ENCODE measurements at regions not wholly inside any gene's neighbourhood (a gene's known extent, or its start where the extent isn't known, plus 50 kb on each side); places are given as distances from the start of the nearest gene placed in this dataset.
A peak's percentile ranks its signal among the peaks of the same experiment; 100 is the strongest.
"Not testable (repeated sequence)": the region's sequence is repeated elsewhere in the genome, so short reads cannot be mapped to it uniquely, and the experiment has no call there.

DNA sequence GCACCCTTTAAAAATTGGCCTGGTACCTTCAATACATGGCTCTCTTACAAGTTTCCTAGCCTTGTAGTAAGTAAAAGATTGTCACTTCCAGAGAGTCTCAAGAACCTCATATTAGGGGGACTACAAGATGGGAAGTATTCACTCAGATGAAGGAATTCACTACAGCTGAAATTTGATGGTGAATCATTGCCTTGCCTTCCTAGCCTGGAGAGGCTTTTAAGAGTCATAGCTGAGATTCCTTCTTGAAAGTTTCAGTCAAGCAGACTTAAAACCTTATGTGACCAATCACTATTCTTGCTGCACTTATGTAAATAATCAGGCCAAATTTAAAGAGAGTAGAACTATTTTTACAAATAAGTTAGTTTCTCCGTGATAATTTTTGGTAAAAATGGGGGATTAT is 451.6 kb downstream of the TRHDE start:
- no peak for DNase-seq

- no peak for DNase-seq
These were observed 457.4 kb downstream of the TRHDE start for GRCh38 chr12:72729451-72730010.

DNA sequence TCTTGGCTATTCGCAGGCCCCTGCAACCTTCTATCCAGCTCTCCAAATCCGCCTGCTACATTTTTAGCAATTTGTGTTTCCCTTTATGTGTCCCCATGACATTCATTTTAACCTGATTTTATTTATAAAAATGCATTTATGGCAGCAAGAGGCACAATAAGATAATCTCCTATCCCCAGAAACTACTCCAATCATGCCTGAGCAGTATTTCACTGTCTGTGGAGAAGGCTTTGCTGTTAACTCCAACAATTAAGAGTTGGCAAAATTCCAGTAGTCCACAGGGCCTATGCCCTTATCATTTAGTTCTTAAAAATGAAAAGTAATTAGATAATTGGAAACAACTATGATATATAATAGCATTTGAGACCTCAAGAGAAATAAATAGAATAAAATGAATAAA is 462.4 kb downstream of the TRHDE start:
- no peak for DNase-seq

- no peak for DNase-seq
These were observed 466.6 kb downstream of the TRHDE start for GRCh38 chr12:72738811-72739210.

DNA sequence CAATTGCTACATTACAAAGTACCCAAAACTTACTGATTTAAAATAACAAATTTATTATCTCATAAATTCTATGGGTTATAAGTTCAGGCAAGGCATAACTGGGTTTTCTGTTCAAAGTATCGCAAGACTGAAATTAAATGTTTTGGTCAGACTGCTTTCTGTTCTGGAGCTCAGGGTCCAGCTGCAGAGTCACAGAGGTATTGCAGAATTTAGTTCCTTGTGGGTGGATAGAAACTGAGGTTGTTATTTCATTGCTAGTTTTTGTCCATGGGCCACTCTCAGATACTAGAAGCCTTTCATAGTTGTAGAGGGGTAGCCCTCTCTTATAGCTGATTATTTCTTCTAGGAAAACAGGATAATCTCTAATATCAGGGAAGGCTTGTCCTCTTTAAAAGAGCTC is 467.9 kb downstream of the TRHDE start:
- DNase-seq = no peak

DNA sequence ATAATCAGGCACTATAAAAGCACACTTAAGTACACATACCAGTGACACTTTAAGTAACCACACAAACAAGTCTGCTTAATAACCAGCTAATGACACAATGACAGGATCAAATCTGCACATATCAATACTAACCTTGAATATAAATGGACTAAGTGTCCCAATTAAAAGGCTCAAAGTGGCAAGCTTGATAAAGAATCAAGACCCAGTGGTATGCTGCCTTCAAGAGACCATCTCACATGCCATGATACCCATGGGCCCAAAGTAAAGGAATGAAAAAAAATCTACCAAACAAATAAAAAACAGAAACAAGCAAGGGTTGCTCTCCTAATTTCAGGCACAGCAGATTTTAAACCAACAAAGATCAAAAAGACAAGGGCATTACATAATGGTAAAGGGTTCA is 470.4 kb downstream of the TRHDE start:
- no peak for DNase-seq

DNA sequence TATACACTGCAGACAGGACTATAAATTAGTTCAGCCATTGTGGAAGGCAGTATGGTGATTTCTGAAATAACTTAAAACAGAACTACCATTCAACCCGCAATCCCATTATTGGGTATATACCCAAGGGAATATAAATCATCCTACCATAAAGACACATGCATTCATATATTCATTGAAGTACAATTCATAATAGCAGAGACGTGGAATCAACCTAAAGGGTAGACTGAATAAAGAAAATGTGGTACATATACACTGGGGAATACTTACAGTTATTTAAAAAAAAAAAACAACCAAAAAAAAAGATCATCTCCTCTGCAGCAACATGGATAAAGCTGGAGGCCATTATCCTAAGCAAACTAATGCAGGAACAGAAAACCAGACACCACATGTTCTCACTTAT is 473.9 kb downstream of the TRHDE start:
- DNase-seq = no peak

GRCh38 chr12:72747111-72747849 is 475.1 kb downstream of the TRHDE start:
- DNase-seq = peak; percentile 92

- no peak for DNase-seq
These were observed 476.8 kb downstream of the TRHDE start for GRCh38 chr12:72748971-72749370.

DNA sequence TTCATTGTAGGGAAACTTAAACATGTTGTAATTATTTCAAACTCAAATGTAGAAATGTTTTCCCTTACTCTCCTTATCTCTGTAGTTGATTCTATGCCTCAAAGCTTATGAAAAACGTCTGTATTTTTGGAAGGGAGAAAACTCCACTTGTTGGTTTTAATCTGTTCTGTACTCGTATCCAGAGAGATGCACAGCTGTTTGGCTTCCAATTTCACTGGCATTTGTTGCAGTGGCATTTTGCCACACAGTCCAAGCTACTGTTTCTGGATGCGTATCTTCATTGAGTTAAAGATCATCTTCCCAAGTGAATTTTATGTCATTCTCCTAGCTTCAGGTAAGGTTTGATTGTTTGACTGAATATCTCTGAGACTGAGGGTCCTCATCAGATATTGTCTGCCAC is 481.4 kb downstream of the TRHDE start:
- DNase-seq = no peak

DNA sequence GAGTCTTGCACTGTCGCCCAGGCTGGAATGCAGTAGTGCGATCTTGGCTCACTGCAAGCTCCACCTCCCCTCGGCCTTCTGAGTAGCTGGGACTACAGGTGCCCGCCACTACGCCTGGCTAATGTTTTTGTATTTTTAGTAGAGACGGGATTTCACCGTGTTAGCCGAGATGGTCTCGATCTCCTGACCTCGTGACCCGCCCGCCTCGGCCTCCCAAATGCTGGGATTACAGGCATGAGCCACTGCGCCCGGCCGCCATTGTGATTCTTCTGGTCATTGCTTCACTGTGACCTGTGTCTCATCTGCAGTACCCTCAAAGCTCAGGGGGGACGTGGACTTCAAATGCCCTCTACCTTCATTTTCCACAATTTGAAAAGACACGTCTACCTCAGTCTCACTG is 481.9 kb downstream of the TRHDE start:
- DNase-seq = not testable (repeated sequence)

DNA sequence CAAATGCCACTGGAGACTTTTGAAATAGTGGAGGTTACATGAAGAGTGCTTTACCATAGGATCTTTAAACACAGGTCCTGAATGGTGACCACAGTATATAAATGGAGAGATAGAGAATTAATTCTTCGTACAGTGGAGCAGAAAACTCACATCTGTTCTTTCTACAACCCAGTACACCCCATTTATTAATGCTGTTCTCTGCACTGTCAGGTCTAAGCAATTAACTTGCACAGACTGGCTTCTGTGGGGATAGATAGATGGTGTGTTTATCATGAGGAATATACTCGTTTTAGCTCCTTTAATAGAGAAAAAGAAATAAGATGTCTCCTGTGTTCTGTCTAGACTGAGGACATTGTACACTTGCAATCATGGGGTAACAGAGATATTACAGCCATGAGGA is 494.3 kb downstream of the TRHDE start:
- DNase-seq = no peak

- no peak for DNase-seq
These were observed 501.9 kb downstream of the TRHDE start for GRCh38 chr12:72774023-72774422.

DNA sequence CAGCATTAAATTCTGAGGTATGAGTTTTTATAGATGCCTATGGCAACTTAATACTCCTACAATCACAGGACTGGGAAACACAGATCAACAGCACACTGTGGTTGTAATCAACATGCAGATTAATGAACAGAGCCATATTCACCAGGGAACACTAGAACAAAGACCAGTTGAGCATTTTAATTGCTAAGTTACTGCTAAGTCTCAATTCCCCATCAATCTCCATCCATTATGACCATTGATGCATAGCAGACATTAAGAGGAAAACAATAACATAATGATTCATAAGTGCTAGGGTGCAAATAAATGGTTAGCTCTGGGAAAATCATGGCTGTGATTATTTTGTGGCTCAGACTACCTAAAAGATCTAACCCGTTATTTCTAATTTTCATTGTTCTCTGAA is 505.6 kb downstream of the TRHDE start:
- no peak for DNase-seq

DNA sequence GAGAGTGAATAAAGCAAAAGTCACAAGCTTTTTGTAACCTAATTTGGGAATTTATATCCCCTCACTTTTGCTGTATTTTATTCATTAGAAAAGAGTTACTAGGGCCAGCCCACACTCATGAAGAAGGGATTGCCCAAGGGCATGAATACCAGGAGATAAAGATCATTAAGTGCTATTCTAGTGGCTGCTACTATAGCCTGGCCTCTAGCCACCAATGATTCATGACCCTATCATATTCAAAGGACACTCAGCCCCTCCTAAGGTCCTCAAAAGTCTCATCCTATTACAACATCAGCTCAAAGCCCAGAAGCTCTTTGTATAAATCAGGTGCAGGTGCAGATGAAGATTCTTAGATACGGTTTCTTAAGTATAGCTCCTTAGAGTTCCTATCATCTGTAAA is 518.1 kb downstream of the TRHDE start:
- no peak for DNase-seq

DNA sequence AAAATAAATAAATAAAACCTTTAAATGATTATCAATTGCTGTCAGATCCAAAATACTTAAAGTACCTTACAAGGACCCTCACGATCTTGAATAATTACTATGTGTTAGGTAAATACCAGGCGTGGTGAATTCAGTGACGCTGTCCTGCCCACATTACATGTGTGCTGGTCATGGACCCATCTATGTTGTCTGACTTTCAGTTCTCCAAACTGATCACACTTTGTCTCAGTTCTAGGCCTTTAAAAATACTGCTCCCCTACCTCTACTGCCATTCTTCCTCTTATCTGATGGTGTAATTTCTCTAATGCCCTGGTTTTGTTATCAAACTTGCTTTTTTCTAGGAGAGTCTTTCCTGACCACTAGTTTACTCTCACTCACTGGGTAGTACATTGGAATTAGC is 520.7 kb downstream of the TRHDE start:
- peak; percentile 59 for DNase-seq

GRCh38 chr12:72793796-72794195 is 521.6 kb downstream of the TRHDE start:
- DNase-seq = no peak

GRCh38 chr12:72815421-72815820 is 543.3 kb downstream of the TRHDE start:
- DNase-seq = no peak

GRCh38 chr12:72828662-72829324 is 556.6 kb downstream of the TRHDE start:
- DNase-seq = no peak

GRCh38 chr12:72829838-72830237 is 557.7 kb downstream of the TRHDE start:
- no peak for DNase-seq

DNA sequence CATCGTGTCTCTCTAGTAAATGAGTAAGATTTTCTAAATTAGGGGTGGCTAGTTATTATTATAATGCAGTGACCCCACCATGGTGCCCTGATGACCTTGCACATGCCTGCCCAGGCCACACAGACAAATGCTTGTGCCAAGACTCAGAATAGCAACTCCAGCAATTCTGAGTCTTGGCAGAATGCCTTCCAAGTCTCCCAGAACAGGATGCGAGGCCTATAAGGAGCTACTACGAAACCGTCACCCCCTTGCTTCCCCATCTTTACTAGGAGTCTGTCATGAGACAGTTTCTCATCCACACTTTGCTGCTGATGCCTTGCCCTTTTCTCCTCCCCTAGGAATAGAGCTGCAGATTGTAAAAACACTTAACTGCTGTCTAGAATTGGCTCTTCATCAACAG is 559.9 kb downstream of the TRHDE start:
- no peak for DNase-seq

- DNase-seq = no peak
These were observed 564.0 kb downstream of the TRHDE start for GRCh38 chr12:72836194-72836593.

DNA sequence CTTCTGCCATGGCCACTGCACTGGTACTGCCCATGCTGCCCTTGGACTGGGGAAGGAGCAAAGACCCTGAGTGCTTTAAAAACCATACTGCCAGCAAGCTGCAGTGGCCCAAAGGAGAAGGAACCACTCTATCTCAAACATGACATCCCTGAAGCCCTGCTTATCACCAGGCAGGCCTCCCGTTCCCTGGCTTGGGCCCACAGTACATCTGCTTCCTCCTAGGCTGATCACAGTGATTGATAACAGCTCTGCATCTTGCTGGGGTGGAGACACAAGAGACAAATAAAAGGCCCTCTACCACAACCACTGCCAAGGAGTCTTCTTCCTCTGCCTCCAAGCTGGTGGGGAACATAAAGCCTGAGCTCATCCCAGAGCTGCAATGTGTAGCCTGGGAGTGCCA is 567.5 kb downstream of the TRHDE start:
- no peak for DNase-seq

DNA sequence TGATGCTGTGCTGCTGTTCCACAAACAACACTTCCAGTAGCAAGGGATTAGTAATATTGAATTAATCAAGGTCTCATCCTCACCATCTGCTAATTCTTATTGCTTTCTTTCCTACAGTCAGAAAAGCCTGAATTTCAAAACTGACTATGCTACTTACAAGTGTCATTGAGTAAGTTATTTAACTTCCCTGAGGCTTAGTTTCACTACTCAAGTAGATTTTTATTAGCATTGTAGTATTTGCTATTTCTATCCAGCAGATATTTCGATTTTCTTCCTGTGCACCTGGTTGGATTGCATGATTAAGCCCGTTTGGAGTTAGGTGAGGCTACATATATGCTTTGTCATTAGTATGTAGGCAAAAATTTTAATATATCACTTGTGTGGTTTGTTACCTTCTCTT is 591.5 kb downstream of the TRHDE start:
- DNase-seq = no peak

DNA sequence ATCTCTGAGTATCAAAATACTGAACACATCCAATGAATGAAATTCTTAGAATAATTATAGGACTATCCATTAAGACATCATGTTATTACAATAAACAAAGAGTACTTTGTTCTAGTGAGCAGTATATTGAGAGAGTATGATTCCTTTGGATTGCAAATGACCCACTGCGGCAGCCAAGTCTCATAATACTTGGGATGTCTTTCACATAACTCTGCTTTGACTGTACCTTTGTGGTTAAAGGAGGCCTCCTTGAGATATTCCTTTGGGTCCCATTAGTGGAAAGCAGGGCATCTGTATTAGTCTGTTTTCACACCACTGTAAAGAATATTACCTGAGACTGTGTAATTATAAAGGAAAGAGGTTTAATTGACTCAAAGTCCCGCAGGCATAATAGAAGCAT is 593.8 kb downstream of the TRHDE start:
- DNase-seq = no peak
